Tibial artery (tissue), 4 donors: ENCODE measurements at regions not wholly inside any gene's neighbourhood (a gene's known extent, or its start where the extent isn't known, plus 50 kb on each side); places are given as distances from the start of the nearest gene placed in this dataset.
"Not testable (repeated sequence)": the region's sequence is repeated elsewhere in the genome, so short reads cannot be mapped to it uniquely, and the experiment has no call there.

ENCODE experiments used
- DNase-seq, 2 donors: peaks; one replicate each; pipeline ENCODE4 v3.0.0-alpha.2; 2019
- H3K27ac ChIP-seq, 2 donors: fragments of 200-600 bp; sonication (generic) in 1 of 2; 1 replicate in 1 of 2; 2 replicates in 1 of 2; pipeline ENCODE4 v1.5.1; 2018 to 2019; ENCODE audit warnings: mild to moderate bottlenecking in 1 of 2
- H3K27me3 ChIP-seq, 2 donors: fragments of 200-600 bp; sonication (generic) in 1 of 2; one replicate each; pipeline versions ENCODE4 v1.5.1 to v1.6.0; 2016 to 2019
- H3K36me3 ChIP-seq, 3 donors: fragments of 200-600 bp; sonication (generic) in 2 of 3; one replicate each; pipeline ENCODE4 v1.5.1; 2016 to 2019; ENCODE audit warnings: mild to moderate bottlenecking in 2 of 3
- H3K4me1 ChIP-seq, 4 donors: fragments of 200-600 bp; sonication (generic) in 2 of 4; 1 replicate in 3 of 4; 2 replicates in 1 of 4; pipeline ENCODE4 v1.5.1; 2016 to 2019
- H3K4me3 ChIP-seq, 2 donors: fragments of 200-600 bp; sonication (generic) in 1 of 2; 1 replicate in 1 of 2; 2 replicates in 1 of 2; pipeline ENCODE4 v1.5.1; 2018 to 2019; ENCODE audit warnings: mild to moderate bottlenecking in 2 of 2
- H3K9me3 ChIP-seq, 3 donors: fragments of 200-600 bp; sonication (generic) in 1 of 3; one replicate each; pipeline ENCODE4 v1.5.1; 2016 to 2019
- intact Hi-C: fragments of 100-400 bp; cut with DNase I; formaldehyde crosslinking; loops from one replicate; pipeline ENCODE4 v1.15.0; 2023; ENCODE audit warnings: low total_unique reads
- TF ChIP-seq, protein P1 (sequence below), 2 experiments: fragments of 200-600 bp in 1 of 2; fragments of 450-650 bp in 1 of 2; IDR thresholded peaks; one replicate each; pipeline ENCODE4 v1.5.1; 2017 to 2019; ENCODE audit warnings: antibody characterized with exemption in 2 of 2, mild to moderate bottlenecking in 1 of 2, moderate library complexity in 1 of 2

DNA sequence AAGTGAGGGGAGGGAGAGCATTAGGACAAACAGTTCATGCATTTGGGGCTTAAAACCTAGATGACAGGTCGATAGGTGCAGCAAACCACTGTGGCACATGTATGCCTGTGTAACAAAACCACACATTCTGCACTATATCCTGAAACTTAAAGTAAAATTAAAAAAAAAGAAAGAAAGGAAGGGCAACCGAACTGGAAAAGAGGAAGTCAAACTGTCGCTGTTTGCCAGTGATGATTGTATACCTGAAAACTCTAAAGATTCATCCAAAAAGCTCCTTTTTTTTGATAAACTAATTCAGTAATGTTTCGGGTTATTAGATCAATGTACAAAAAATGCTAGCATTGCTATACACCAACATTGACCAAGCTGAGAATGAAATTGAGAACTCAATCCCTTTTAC lies 259.0 kb upstream of the ALG10 start:
- H3K4me1 ChIP-seq = no peaks in the 10 kb centered on the region
- H3K4me3 ChIP-seq = no peak overlapping the region
- no peaks in the 10 kb centered on the region for H3K9me3 ChIP-seq
- no peaks in the 10 kb centered on the region for H3K27me3 ChIP-seq
- DNase-seq = no peak
- TF ChIP-seq, protein P1, sequence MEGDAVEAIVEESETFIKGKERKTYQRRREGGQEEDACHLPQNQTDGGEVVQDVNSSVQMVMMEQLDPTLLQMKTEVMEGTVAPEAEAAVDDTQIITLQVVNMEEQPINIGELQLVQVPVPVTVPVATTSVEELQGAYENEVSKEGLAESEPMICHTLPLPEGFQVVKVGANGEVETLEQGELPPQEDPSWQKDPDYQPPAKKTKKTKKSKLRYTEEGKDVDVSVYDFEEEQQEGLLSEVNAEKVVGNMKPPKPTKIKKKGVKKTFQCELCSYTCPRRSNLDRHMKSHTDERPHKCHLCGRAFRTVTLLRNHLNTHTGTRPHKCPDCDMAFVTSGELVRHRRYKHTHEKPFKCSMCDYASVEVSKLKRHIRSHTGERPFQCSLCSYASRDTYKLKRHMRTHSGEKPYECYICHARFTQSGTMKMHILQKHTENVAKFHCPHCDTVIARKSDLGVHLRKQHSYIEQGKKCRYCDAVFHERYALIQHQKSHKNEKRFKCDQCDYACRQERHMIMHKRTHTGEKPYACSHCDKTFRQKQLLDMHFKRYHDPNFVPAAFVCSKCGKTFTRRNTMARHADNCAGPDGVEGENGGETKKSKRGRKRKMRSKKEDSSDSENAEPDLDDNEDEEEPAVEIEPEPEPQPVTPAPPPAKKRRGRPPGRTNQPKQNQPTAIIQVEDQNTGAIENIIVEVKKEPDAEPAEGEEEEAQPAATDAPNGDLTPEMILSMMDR (IDR thresholded peaks at IDR 0.05) = no peak
- no peak overlapping the region for H3K27ac ChIP-seq
- intact Hi-C loops = no loop called here
- H3K36me3 ChIP-seq = no peaks in the 10 kb centered on the region

DNA sequence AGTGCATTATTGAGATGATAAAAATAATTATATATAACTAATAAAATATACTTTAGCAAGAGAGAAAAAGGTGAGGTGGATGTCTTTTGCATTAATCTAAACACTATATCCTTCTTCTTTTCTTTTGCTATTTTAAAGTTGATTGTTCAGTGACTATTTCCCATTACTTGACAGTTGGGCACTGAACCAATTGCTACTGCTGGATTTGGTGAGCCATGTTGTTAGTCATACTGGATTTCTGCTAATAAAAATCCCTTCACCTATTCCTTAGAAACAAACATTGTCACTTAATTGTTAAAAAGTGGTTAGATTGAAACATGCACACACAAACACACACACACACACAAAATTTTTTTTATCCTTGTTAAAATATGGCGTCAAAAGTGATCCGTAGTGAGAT lies 251.6 kb upstream of the ALG10 start:
- no peaks in the 10 kb centered on the region for H3K4me1 ChIP-seq
- TF ChIP-seq, protein P1 (IDR thresholded peaks at IDR 0.05) = no peak
- no peak for DNase-seq
- no peaks in the 10 kb centered on the region for H3K27me3 ChIP-seq
- H3K9me3 ChIP-seq = no peaks in the 10 kb centered on the region
- no peak overlapping the region for H3K4me3 ChIP-seq
- intact Hi-C loops = loop anchor here (1.0 kb wide), 1 partner anchor 11 kb away; no protein-coding TSS in a partner anchor
- H3K36me3 ChIP-seq = no peaks in the 10 kb centered on the region
- H3K27ac ChIP-seq = no peak overlapping the region

DNA sequence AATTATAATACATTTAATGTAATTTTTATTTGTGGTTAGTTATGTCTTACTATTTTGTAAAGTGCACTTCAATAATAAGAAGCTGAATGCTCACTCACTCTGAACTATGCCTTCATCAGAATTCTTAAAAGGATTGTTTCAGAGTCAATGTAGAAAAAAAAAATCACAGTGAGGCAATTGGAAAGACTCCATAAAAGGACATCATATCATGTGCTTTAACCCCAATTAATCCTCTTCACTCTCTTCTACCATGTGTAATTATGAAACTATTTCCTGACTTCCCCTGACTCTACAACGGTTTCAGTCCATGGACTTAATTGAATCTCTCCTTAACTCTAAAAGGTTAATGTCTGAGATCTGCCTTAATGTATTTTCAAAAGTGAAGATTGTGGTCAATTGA lies 250.4 kb upstream of the ALG10 start:
- intact Hi-C loops = loop anchor here (1.0 kb wide), 1 partner anchor 9 kb away; no protein-coding TSS in a partner anchor
- Histone ChIP-seq H3K27me3 (no peaks in the 10 kb centered on the region), H3K4me1 (no peaks in the 10 kb centered on the region), H3K27ac (no peak overlapping the region), H3K9me3 (no peaks in the 10 kb centered on the region), H3K4me3 (no peak overlapping the region), H3K36me3 (no peaks in the 10 kb centered on the region)
- TF ChIP-seq, protein P1 (IDR thresholded peaks at IDR 0.05) = no peak
- no peak for DNase-seq

DNA sequence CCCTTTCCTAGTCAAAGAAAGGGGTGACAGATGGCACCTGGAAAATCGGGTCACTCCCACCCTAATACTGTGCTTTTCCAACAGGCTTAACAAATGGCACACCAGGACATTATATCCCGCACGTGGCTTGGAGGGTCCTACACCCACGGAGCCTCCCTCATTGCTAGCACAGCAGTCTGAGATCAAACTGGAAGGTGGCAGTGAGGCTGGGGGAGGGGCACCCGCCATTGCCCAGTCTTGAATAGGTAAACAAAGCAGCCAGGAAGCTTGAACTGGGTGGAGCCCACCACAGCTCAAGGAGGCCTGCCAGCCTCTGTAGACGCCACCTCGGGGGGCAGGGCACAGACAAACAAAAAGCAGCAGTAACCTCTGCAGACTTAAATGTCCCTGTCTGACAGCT lies 249.2 kb upstream of the ALG10 start:
- H3K36me3 ChIP-seq, H3K4me3 ChIP-seq, H3K4me1 ChIP-seq, H3K27ac ChIP-seq, intact Hi-C loops, H3K9me3 ChIP-seq, DNase-seq, H3K27me3 ChIP-seq: not testable (repeated sequence)

DNA sequence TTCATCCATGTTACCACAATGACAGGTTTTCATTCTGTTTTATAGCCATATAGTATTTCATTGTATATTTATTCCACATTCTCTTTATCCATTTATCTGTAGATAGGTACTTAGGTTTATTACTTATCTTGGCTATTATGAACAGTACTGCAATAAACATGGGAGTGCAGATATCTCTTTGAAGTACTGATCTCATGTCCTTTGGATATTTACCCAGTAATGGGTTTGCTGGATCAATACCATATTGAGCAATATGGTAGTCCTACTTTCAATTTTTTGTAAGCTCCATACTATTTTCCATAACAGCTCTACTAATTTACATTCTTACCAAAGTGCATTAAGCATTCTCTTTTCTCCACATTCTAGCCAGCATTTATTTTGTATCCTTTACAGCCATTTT lies 235.8 kb upstream of the ALG10 start:
- Histone ChIP-seq H3K36me3 (no peaks in the 10 kb centered on the region), H3K4me3 (no peak overlapping the region), H3K4me1 (no peaks in the 10 kb centered on the region), H3K27me3 (no peaks in the 10 kb centered on the region), H3K9me3 (no peaks in the 10 kb centered on the region), H3K27ac (no peak overlapping the region)
- intact Hi-C loops = no loop called here
- no peak for DNase-seq
- TF ChIP-seq, protein P1 (IDR thresholded peaks at IDR 0.05) = no peak

DNA sequence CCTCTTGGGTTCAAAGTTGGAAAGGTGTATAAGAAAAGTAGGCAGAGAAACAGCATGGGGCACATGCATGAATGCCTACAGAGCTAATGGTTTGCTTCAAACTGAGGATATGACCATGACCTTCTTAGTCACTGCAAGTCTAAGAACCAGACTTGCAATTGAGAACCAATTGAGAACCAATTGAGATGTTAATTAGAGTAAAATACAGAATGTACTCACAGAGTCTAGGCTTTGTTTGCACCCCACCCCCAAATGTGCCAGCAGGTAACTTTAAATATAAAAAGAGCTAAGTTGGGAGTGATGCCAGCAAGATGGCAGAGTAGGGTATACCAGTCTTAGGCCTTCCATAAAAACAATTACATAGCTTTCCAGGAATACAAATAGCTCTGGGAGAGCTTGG lies 227.3 kb upstream of the ALG10 start:
- Histone ChIP-seq H3K9me3 (no peaks in the 10 kb centered on the region), H3K36me3 (no peaks in the 10 kb centered on the region), H3K4me3 (no peak overlapping the region), H3K27ac (no peak overlapping the region), H3K4me1 (no peaks in the 10 kb centered on the region), H3K27me3 (no peaks in the 10 kb centered on the region)
- intact Hi-C loops = no loop called here
- DNase-seq = no peak
- TF ChIP-seq, protein P1 (IDR thresholded peaks at IDR 0.05) = no peak
